Kidney capillary endothelial cell (primary cell): ENCODE measurements at regions not wholly inside any gene's neighbourhood (a gene's known extent, or its start where the extent isn't known, plus 50 kb on each side); places are given as distances from the start of the nearest gene placed in this dataset.
A peak's percentile ranks its signal among the peaks of the same experiment; 100 is the strongest.
"Not testable (repeated sequence)": the region's sequence is repeated elsewhere in the genome, so short reads cannot be mapped to it uniquely, and the experiment has no call there.

Source experiments
- DNase-seq: peaks from one replicate; pipeline ENCODE4 v3.0.0-alpha.2; 2018; ENCODE audit warnings: low spot score

DNA sequence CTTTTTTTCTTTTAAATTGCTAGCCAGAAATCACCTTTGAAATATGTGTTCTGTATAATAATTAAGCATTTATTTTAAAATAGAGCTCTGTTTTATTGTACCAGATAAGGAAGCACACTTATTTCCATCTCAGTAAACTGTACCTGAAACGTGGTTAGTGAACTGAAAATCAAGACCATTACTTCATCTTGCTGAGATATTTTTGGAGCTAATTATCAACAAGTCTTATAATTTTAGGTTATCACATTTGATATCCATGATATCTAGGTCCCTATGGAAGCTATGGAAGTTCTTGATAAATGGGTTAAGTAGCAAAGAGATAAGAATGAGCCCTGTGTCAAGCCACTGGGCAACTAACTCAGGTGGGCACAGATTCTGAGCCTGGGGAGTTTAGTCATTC, 187.2 kb downstream of the NFKBIZ start:
- DNase-seq = no peak

GRCh38 chr3:102037209-102037608, 187.9 kb downstream of the NFKBIZ start:
- DNase-seq = no peak

DNA sequence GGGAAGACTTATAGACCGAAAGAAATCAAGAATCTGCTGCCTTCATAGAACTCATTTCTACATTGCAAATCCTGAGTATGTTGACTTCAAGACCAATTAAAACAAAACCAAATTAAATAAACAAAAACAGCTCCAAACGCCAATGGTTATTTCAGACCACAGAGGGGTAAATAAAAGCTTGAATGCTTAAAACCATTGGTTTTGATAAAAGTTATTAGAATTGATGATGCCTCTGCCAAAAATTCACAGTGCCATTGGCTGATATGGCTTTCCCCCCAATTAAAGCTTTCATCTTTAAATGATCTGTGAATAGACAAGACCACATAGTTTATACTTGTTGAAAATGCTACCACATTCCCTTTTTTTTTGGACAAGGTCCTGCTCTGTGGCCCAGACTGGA, 188.5 kb downstream of the NFKBIZ start:
- no peak for DNase-seq

- no peak for DNase-seq
Observed at GRCh38 chr3:102038477-102039142, 189.3 kb downstream of the NFKBIZ start.

DNA sequence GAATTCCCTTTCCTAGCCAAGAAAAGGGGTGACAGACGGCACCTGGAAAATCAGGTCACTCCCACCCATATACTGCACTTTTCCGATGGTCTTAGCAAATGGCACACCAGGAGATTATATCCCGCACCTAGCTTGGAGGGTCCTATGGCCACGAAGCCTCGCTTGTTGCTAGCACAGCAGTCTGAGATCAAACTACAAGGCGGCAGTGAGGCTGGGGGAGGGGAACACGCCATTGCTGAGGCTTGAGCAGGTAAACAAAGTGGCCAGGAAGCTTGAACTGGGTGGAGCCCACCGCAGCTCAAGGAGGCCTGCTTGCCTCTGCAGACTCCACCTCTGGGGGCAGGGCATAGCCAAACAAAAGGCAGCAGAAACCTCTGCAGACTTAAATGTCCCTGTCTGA, 190.8 kb downstream of the NFKBIZ start:
- DNase-seq = not testable (repeated sequence)

DNA sequence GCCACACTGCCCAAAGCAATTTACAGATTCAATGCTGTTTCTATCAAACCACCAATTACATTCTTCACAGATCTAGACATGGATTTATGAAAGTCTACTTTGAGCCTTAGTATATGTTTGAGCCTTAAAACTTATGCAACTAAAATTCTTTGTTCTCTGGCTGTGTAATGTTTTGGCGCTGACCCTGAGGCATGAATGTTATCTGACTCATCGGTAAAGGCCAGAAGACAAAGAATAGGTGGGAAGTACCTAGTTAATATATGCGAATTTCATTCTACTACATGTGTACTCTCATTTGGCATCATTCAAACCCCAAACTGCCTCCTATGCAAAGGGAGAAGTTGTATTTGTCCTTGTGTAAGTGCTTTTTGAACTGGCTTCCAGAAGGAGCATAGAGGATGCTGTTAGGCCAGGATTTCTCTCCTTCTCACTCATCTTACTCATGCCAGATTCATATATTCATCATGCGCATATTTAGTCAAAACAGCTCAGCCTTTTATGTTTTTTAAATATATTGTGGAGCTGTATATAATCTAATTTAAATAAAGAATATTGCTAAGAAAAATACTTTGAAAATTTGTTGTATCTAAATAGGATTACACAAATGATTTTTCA, 204.2 kb downstream of the NFKBIZ start:
- DNase-seq = peak; percentile 52

- no peak for DNase-seq
Observed at GRCh38 chr3:102054543-102055080, 205.3 kb downstream of the NFKBIZ start.

GRCh38 chr3:102057781-102058421, 208.6 kb downstream of the NFKBIZ start:
- no peak for DNase-seq

DNA sequence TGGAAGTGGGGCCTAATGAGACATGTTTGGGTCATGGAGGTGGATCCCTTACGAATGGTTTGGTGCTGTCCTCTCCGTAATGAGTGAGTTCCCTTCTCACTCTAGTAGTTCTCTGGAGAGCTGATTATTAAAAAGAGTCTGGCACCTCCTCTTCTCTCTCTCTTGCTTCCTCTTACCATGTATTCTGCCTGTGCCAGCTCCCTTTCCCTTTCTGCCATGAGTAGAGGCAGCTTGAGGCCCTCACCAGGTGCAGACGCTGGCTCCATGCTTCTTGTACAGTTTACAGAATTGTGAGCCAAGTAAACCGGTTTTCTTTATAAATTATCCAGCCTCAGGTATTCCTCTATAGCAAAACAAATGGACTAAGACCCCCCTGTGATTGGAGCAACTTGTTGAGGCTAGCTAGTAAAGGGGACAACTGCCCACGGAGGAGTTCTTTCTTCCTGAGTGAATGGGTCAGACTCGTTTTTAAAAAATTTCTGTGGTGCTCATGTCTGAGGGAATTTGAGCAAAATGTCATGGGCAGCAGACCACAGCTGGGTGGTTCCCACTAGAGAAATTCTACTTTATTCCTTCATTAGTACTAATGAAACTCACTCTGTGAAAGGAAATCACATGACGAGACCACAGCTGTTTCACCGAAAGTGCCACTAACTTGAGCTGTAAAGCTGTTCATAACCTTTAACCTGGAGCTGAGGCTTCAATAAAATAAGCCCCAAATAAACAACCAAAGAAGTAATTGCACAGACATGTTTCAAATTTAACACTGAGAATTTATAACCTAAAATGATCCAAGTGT, 210.0 kb downstream of the NFKBIZ start:
- no peak for DNase-seq

- peak; percentile 26 for DNase-seq
Observed at GRCh38 chr3:102060814-102061213, 211.5 kb downstream of the NFKBIZ start.

DNA sequence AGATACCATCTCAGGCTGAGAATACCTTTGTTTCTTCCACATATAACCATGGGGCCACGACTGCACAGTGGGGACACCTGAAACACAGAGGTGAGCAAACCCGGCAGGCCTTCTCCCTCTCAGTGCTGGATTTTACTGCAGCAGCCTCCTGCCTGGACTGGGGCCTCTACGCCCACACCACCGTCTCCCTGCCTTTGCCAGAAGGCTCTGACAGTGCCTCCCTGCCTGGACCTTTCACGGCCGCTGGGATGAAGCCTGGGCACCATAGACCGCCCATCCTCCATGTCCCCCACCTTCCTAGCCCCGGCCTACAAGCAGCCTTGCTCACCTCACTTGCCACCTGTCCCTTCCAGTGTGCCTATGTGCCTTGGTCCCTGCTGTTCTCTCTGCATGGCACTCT, 214.3 kb downstream of the NFKBIZ start:
- DNase-seq = no peak

DNA sequence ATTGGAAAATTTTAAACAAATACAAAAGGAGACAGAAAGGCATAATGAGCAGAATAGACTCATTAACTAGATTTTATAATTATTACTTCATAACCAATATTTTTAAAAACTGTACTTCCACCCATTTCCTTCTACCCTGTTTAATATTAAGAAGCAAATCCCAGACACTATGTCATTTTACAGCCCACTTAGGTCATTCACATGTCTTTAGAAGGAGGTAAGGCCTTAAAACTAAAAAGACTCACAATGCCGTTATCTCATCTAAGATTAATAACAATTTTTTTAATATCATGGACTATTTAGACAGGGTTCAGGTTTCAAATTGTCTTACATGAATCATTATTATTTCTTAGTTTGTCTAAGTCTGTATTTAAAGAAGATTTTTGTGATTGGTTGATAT, 217.2 kb downstream of the NFKBIZ start:
- DNase-seq = no peak

GRCh38 chr3:102068327-102068726, 219.0 kb downstream of the NFKBIZ start:
- DNase-seq = peak; percentile 58

GRCh38 chr3:102068736-102069135, 219.4 kb downstream of the NFKBIZ start:
- no peak for DNase-seq

DNA sequence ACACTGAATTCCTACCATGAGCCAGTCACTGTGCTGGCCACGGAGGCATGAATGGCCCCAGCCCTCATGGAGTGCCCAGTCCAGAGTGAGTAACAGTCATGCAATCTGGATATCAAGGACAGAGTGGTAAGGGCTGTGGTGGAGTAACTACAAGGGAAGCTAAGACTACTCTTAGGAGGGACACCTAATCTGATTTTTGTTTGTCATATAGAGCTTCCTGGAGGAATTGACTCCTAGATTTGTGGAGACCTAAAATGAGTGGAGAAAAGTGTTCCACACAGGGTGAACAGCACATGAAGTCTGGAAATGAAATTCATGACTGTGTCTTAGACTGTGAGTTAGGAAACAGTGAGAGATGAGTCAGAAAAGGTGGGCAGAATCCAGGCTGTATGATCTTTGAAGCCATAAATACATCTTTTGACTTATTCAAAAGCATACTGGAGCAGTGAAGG, 219.9 kb downstream of the NFKBIZ start:
- peak; percentile 81 for DNase-seq

- DNase-seq = no peak
Observed at GRCh38 chr3:102074946-102075345, 225.6 kb downstream of the NFKBIZ start.

DNA sequence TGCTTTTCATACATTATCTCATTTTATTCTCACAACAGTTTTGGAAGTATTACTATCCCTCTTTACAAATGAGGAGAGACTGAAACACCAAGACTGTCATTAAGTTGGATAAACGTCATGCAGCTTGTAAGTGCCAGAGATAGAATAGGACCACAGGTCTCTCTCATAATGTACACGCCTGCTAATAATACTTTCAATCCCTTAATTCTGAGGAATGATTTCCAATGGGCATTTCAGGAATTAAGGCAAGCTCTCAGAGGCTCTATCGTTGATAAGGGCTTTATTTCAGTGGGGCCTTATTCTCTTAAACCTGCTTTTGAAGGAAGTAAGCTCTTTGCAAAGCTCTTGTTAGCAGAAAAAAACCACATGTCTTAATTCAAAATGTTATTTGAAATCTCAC, 229.1 kb downstream of the NFKBIZ start:
- no peak for DNase-seq

DNA sequence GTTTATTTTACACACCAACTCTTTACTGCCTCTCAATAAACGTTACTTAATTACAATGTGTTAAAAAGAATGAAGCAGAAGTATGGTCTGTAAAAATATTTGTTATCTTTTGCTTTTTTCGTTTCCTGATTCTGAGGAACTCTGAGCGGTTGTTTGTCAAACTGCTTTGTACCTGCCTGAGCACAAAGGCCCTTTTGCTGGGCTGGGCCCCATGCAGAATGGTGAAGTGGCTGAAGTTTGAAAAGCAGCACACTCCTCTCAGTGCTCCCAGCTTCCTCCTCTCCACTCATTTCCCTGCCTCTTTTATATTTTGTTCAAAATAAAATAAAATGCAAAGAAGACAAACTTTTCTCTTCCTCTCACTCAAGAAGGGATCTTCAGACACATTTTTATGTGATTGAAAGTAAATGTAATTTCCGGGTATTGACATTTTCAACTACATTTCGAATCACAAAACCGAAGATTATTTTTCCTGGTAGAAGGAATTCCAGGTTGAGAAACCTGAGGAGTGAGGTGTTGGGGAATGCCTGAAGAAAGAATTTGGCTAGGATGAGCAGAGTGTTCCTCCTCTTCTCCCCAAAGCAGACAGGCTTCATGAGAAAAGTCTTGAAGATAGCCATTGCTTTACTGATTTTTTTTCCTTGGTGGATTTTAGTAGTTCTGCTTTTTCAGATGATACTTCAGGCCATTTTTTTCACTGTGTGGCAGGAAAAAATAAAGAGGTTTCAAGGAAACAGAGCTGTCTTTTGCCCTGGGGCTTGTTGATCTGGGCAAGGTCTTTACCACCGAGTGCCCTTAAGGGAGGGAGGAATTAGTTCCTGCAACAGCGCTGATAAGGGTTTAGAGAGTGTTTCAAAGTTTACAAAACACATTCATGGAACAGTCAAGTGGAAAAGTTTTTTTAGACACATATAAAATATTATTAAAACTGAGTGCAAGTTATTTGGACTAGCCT, 229.8 kb downstream of the NFKBIZ start:
- no peak for DNase-seq

- DNase-seq = no peak
Observed at GRCh38 chr3:102079809-102080197, 230.5 kb downstream of the NFKBIZ start.

- DNase-seq = peak; percentile 76
Observed at GRCh38 chr3:102081572-102082289, 232.4 kb downstream of the NFKBIZ start.

GRCh38 chr3:102083473-102083872, 234.2 kb downstream of the NFKBIZ start:
- no peak for DNase-seq
